ENCODE measurements at regions not wholly inside any gene's neighbourhood (a gene's known extent, or its start where the extent isn't known, plus 50 kb on each side); places are given as distances from the start of the nearest gene placed in this dataset.

- DNase-seq (ENCODE audit: low read depth), result no peak
- H3K4me3 ChIP-seq (ENCODE audit: low read length), result no peak overlapping the region
- TF ChIP-seq CTCF (conservative IDR thresholded peaks at IDR 0.05; ENCODE audit: low read depth, low read length), result no peak
These were observed 192.9 kb upstream of the VSTM2A start for GRCh38 chr7:54349229-54349628.

DNA sequence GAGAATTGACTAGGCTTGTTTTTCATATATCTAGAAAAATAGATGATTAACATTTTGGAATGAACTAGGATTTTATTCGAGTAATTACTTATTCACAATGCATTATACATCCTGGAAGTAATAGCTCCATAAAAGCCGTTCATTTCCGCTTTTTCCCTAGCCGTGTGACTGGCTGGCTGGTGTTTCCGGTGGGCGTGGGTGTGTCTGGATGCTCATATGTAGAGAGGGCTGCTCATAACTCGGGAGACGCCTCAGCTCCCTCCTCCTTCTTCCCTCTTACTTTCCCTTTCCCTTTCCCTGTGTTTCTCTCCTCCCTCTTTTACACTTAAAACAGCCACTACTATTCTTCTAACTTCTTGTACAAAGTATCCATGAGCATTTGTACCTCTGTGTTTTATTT, 187.7 kb upstream of the VSTM2A start:
- TF ChIP-seq CTCF (conservative IDR thresholded peaks at IDR 0.05; ENCODE audit: low read depth, low read length), result no peak
- DNase-seq (ENCODE audit: low read depth), result no peak
- no peak overlapping the region for H3K4me3 ChIP-seq (ENCODE audit: low read length)

GRCh38 chr7:54355842-54356241, 186.3 kb upstream of the VSTM2A start:
- no peak for DNase-seq (ENCODE audit: low read depth)
- H3K4me3 ChIP-seq (ENCODE audit: low read length), result no peak overlapping the region
- no peak for TF ChIP-seq CTCF (conservative IDR thresholded peaks at IDR 0.05; ENCODE audit: low read depth, low read length)

DNA sequence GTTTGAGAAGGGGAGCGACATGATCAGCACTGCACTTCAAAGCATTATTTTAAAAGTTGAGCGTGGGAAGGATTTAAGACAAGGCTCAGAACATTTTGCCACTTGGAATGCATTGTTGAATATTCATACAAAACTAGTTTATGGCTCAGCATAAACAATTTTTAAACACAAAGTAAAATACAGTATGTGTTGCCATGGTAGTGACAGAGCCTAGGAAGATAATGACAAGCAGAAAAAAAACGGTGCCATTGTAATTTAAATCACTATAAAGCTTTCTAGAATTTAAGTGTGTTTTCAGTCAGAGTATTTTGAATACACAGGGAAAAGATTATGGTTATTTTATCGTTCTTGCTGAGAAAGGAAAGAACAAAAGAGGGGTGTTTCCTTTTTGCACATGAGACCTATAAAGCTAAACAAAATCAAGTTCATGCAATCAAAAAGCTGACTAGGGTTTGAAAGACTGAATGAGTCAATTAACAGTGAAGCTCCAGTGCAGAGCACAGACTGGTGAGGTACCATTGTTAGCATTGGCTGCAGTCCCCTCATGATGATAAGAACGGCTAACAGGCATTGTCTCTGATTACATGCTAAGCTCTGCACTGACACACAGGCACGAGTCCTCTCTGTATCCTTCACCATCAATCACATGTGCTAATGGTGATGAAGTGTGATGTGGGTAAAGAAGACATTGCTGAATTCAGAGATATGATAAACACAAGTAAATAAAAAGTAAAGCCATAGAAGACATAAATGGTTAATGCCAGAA, 181.9 kb upstream of the VSTM2A start:
- no peak for DNase-seq (ENCODE audit: low read depth)
- no peak for TF ChIP-seq CTCF (conservative IDR thresholded peaks at IDR 0.05; ENCODE audit: low read depth, low read length)
- H3K4me3 ChIP-seq (ENCODE audit: low read length), result no peak overlapping the region

DNA sequence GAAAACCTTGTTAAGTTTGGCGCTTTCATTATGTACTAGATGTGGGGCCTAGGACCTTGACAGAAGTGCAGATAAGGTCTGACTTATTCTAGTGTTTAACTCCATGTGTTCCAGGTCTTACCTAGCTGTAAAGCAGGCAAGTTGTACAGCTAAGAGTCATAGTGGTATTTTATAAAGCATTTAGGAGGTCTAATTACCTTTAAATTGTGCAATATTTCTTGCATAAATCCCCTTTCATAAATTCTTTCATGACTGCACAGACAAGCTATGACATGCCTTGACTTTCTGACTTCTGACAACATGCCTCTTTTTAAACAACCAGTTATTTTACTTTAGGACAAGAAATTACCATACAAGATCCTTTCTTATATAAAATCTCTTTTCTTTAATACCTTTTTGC, 151.6 kb upstream of the VSTM2A start:
- no peak for DNase-seq (ENCODE audit: low read depth)
- H3K4me3 ChIP-seq (ENCODE audit: low read length), result no peak overlapping the region
- no peak for TF ChIP-seq CTCF (conservative IDR thresholded peaks at IDR 0.05; ENCODE audit: low read depth, low read length)

DNA sequence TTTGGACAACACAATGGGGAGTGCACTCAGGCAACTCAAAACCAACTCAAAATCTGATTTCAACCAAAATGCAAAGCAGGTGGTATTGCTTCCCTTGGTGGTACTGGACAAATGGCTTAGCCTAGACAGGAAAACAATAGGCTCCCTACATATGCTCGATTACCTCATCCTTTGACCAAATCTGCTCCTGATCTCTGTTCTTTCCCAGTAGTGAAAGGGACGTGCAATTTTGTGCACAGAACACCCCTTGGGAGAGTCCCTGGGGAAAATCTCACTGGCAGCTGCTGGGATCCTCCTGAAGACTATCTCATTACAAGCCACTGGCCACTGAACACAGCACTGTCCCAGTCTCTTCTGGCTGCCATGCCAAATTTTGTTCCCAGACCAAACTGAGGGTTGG, 149.2 kb upstream of the VSTM2A start:
- no peak overlapping the region for H3K4me3 ChIP-seq (ENCODE audit: low read length)
- TF ChIP-seq CTCF (conservative IDR thresholded peaks at IDR 0.05; ENCODE audit: low read depth, low read length), result no peak
- no peak for DNase-seq (ENCODE audit: low read depth)

DNA sequence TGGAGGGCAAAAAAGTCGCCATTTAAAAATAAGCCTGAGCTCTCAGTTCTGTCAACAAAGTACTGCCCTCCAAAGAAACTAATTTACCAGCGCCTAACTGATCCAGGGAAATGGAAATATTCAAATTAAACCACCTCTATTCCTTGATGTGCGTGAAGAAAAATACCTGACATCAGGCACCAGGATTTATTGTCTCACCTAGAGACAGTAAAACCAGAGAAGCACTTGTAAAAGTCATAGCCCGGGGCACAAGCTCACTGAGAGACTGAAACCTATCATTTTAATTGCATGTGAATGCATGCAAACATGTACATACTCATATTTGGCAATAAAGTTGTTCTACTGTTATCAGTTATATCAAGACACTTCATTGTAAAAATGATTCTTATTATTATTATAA, 147.3 kb upstream of the VSTM2A start:
- TF ChIP-seq CTCF (conservative IDR thresholded peaks at IDR 0.05; ENCODE audit: low read depth, low read length), result no peak
- H3K4me3 ChIP-seq (ENCODE audit: low read length), result no peak overlapping the region
- no peak for DNase-seq (ENCODE audit: low read depth)

Measured in retinal pigment epithelial cell (primary cell).